NCI-H510A treated with DMSO at 0.1 percent for 48 hours (cell line): ENCODE measurements at regions not wholly inside any gene's neighbourhood (a gene's known extent, or its start where the extent isn't known, plus 50 kb on each side); places are given as distances from the start of the nearest gene placed in this dataset.

ENCODE experiments used
- DNase-seq: peaks from one replicate; lab custom pipeline; 2025; lab: John Stamatoyannopoulos, UW

GRCh38 chr12:115176741-115177400 is 492.9 kb upstream of the TBX3 start:
- DNase-seq = no peak

GRCh38 chr12:115174920-115175319 is 490.9 kb upstream of the TBX3 start:
- DNase-seq = no peak

GRCh38 chr12:115172521-115172920 is 488.5 kb upstream of the TBX3 start:
- DNase-seq = no peak

DNA sequence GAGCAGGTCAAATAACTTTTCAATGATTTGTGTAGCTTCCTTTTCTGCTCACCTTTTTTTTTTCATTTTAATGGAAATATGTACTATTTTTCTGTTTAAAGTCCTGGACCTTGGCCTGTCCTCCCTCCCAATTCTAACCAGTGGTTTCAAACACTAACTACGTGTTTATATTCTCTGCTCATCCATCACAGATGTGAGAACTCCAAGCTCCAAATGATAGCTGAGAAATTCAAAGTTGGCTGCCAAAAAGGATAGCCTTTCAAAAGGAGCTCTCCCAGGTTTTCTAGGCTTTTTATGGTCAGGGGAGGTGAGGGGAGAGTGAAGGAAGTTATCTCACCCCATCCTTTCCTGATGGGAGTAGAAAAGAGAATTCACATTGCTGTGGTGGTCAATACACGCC is 486.0 kb upstream of the TBX3 start:
- DNase-seq = no peak

DNA sequence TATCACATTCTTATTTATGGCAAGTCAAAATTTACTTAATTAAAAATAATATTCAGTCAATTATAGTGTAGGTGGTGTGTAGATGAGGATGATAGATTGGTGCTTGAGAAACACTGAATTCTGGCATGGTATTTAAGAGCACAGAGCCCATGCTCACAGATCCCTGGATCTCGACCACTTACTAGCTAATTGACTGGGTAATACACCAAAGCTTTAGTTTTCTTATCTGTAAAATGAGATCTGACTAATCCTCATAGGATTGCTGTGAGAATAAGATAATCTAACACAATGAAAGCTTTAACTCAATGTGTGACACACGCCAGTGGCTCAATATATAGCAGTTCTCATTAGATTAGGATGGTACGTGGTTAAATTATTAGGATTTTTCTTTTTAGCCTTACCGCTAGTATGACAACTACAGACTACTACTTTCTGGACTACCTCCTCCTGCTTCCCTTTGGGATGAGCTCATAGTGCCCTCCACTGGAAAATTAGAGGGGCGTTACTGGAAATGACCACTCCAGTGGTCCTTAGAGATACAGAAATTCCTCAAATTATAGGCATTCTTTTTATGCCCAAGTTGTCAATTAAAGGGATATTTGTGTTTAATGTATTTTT is 482.8 kb upstream of the TBX3 start:
- DNase-seq = no peak

- peak; percentile 68 for DNase-seq
Observed at GRCh38 chr12:115163710-115164109, 479.7 kb upstream of the TBX3 start.

GRCh38 chr12:115160271-115161128 is 476.5 kb upstream of the TBX3 start:
- peak; percentile 96 for DNase-seq

GRCh38 chr12:115158816-115159215 is 474.8 kb upstream of the TBX3 start:
- DNase-seq = no peak

DNA sequence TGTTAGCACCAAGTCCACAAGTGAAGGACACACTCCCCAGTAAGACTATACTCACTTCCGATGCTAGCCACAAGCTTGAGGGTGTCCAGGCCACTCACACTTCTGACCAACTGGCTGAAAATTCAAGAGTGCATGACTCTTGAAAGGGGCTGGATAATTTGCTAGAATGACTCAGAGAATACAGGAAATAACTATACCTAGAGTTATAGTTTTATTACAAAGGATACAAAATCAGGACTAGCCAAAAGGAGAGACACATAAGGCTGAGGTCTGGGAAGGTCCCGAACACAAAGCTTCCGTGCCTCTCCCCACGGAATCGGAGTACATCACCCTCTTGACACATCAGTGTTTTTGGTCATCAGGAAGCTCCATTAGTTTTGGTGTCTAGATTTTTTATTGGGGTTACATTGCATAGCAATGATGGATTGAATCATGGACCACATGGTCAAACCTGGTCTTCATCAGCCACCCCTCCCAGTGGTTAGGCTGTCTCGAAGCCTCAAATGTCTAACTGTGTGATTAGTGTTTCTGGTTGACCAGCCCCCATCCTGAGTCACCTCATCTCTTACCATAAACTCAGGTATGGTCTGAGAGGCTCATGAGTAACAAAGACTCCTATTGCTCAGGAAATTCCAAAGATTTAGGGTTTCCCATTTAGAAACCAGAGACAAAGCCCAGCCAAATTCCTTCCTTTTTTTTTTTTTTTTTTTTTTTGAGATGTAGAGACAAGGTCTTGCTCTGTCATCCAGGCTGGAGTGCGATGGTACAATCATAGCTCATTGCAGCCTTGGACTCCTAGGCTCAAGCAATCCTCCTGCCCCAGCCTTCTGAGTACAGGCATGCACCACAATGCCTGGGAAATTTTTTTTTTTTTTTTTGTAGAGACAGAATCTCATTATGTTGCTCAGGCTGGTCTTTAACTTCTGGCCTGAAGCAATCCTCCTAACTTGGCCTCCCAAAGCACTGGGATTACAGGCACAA is 472.0 kb upstream of the TBX3 start:
- no peak for DNase-seq

DNA sequence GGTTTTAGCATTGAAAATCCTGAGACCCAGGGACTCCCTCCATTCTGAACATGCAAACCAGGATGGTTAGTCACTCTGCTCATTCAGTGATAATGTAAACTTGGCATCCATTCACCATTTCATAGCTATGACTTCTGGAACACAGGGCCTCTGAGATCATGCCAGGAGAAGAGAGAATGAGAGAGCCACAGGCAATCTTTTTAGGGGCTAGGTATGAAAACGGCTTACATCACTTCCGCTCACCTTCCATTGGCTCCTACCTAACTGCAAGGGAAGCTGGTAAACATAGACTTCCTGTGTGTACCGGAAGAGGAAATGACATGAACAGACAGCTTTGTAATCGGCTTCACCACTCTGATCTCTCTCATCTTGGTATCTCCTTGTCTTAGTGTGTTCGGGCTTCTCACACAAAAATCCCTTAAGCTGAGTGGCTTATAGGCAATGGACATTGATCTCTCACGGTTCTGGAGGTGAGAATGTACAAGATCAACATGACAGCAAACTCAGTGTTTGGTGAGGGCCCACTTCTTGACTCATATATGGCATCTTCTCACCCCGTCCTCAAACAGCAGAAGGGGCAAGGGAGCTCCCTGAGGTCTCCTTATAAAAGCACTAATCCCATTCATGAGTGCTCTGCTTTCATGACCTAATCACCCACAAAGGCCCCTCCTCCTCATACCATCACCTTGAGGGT is 465.9 kb upstream of the TBX3 start:
- DNase-seq = no peak

DNA sequence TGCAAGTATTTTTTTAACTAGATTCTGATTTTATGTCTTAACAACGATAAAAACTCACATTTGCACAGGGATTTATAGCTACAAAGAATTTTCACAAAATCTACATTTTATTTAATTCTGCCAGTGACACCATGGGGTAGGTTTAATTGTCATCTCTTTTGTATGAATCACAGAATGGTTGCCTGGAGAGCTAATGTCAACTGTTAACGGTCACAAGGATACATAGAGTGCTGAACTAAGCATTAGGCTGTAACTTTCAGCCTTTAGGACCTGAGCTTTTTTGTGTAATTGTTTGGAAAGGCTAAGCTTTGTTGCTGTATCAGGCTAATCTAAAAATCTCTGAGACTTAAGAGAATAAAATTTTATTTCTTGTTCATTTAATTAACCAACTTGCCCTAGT is 465.3 kb upstream of the TBX3 start:
- DNase-seq = no peak

DNA sequence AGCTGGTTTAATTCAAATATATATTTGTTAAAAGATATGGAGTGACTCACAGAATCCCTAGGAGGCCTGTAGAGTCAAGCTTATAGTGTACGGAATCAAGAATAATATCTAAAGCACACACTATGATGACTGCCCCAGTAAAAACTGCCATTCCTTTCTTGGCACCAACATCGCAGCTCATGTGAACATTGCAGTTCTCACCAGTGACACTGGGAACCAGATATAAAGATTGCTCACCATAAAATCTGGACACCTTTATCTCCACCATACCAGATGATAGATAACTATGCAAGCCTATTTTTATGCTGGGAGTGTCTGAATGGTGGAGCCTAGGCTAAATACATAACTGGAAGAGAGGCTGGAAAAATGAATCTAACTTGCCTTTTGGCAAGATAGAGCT is 463.9 kb upstream of the TBX3 start:
- no peak for DNase-seq

DNA sequence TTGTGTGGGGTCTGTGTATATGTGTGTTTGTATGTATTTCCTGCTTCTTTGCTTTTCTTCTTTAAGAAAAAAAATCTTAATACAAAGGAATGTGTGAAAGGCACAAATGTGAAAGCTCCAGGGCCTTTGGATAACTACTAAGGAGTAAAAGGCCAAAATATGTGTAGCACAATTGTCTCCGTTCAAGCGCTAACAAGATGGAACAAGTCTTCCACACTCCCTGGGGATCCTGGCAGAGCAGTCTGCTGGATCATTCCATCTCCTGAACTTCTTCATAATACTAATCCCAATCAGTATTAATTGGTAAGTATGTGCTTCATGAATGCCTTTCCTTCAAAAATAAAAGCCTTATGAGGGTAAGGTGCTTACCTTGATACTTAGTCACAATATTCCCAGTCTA is 462.5 kb upstream of the TBX3 start:
- DNase-seq = no peak

- no peak for DNase-seq
Observed at GRCh38 chr12:115144425-115144824, 460.4 kb upstream of the TBX3 start.

- no peak for DNase-seq
Observed at GRCh38 chr12:115140981-115141655, 457.1 kb upstream of the TBX3 start.

DNA sequence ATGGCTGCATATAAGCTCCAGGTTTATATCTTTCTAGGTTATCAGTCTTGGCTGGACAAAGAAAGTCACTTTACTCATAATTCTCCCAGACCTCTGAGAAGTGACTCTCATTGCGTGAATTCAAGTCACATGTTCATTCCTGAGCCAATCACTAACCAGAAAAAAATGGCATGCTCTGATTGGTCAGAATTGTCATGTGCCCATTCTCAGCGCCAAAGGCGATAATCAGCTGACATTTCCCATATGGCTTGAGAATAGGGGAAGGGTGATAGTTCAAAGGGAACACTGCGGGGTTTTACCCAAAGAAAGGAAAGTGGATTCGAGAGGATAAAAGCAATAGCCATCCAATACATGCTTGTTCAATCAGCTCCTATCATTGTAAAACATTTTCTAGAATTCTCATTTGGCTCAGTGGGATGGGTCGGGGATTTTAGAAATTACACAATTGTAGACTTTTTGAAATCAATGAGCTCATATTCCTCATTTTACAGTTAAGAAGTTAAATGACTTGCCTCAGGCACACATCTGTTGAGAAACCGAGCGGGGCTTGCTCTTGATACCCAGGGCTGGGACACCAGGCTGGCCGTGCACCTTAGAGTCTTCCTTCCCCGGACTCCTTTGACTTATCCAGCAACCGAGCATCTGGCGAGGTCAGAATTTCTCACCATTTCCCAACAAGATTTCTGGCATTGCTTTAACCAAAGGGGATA is 454.0 kb upstream of the TBX3 start:
- DNase-seq = no peak

- peak; percentile 91 for DNase-seq
Observed at GRCh38 chr12:115135800-115136211, 451.8 kb upstream of the TBX3 start.

DNA sequence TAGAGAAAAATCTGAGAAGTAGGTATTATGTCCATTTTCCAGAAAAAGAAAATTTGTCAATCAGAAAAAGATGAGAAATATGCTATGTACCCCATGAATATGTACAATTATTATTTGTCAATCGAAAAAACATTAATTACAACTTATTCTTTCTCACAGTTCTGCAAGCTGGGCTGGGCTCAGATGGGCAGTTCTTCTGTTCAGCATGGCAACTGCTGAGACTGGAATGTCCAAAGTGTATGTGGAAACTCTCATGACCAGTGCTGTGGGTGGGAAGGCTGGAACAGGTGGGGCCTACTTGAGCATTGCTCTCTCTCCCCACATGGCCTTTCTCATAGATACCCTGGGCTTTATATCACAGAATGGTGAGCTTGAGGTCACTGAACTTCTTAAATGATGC is 450.3 kb upstream of the TBX3 start:
- no peak for DNase-seq

DNA sequence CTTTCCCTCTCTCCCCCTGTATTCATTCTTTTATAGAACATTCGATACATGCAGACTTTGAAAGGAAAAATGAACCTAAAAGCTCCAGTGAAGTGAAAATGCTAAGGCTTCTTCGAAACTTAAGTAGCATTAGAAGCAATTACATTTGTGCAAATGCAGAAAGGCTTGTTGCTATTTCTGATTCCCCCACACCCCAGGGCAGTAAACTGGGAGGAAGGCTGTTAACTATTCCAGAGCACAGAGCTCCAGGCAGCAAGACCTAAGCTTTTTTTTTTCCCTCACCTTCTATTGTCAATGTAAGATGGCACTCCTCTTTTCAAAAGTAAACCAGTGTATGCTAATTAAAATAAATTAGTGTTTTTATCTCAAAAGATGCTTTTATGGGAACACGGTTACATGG is 448.9 kb upstream of the TBX3 start:
- no peak for DNase-seq

- DNase-seq = no peak
Observed at GRCh38 chr12:115132145-115132544, 448.2 kb upstream of the TBX3 start.
